Tibial nerve (tissue), 4 donors: ENCODE measurements at regions not wholly inside any gene's neighbourhood (a gene's known extent, or its start where the extent isn't known, plus 50 kb on each side); places are given as distances from the start of the nearest gene placed in this dataset.

ENCODE experiments used
- EP300 ChIP-seq, 2 donors: sonication (generic); formaldehyde crosslinking; IDR thresholded peaks; one replicate each; pipeline ENCODE4 v1.6.1; 2017; ENCODE audit warnings: antibody characterized with exemption in 2 of 2, mild to moderate bottlenecking in 1 of 2
- POLR2A ChIP-seq, 2 donors: fragments of 450-650 bp; IDR thresholded peaks; one replicate each; pipeline ENCODE4 v1.6.1; 2017; ENCODE audit warnings: antibody characterized with exemption in 2 of 2, mild to moderate bottlenecking in 2 of 2, moderate library complexity in 2 of 2
- TF ChIP-seq, protein P1 (sequence below), 5 experiments: fragments of 200-600 bp in 3 of 5; fragments of 450-650 bp in 2 of 5; sonication (generic) in 3 of 5; IDR thresholded peaks; one replicate each; pipeline ENCODE4 v1.5.1; 2016 to 2019; ENCODE audit warnings: antibody characterized with exemption in 5 of 5, mild to moderate bottlenecking in 3 of 5, moderate library complexity in 2 of 5

DNA sequence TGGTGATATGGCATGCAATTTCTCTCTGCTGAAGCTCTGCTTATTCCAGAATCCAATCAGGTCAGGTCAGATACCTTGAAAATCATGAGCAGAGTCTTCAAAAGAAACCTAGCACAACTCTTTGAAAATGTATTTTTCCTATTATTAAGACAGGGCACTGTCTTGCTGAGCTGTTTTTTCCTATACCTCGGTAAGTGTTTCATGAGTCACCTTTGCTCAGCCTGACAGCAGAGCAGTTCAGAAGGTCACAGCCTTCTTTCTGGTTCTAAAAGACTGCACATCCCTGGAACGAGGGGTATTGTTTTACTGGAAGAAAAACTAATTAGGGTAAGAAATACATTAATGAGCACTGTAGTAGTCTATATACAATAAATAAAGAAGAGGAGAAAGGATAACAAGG lies 422.0 kb downstream of the SOX2 start:
- TF ChIP-seq, protein P1, sequence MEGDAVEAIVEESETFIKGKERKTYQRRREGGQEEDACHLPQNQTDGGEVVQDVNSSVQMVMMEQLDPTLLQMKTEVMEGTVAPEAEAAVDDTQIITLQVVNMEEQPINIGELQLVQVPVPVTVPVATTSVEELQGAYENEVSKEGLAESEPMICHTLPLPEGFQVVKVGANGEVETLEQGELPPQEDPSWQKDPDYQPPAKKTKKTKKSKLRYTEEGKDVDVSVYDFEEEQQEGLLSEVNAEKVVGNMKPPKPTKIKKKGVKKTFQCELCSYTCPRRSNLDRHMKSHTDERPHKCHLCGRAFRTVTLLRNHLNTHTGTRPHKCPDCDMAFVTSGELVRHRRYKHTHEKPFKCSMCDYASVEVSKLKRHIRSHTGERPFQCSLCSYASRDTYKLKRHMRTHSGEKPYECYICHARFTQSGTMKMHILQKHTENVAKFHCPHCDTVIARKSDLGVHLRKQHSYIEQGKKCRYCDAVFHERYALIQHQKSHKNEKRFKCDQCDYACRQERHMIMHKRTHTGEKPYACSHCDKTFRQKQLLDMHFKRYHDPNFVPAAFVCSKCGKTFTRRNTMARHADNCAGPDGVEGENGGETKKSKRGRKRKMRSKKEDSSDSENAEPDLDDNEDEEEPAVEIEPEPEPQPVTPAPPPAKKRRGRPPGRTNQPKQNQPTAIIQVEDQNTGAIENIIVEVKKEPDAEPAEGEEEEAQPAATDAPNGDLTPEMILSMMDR (IDR thresholded peaks at IDR 0.05), result no peak
- no peak for TF ChIP-seq EP300 (IDR thresholded peaks at IDR 0.05)
- no peak for TF ChIP-seq POLR2A (IDR thresholded peaks at IDR 0.05)
